HFFc6 (cell line): ENCODE measurements at regions not wholly inside any gene's neighbourhood (a gene's known extent, or its start where the extent isn't known, plus 50 kb on each side); places are given as distances from the start of the nearest gene placed in this dataset.

Experiments used
- DNase-seq: peaks from one replicate; pipeline ENCODE4 v3.0.0-alpha.2; 2018
- H3K27ac Mint-ChIP-seq: 2 replicates; pipeline ENCODE4 v1.8.0; 2020; ENCODE audit warnings: mild to moderate bottlenecking, mixed read lengths
- H3K27me3 Mint-ChIP-seq: 2 replicates; pipeline ENCODE4 v1.8.0; 2021; ENCODE audit warnings: mild to moderate bottlenecking, moderate library complexity, mixed read lengths; ENCODE audit not compliant: insufficient read depth
- H3K36me3 Mint-ChIP-seq: 2 replicates; pipeline ENCODE4 v1.8.0; 2021; ENCODE audit warnings: low read depth, mixed read lengths
- H3K4me1 Mint-ChIP-seq: 2 replicates; pipeline ENCODE4 v1.8.0; 2020; ENCODE audit warnings: low read depth, mixed read lengths
- H3K4me3 Mint-ChIP-seq: 2 replicates; pipeline ENCODE4 v1.8.0; 2020; ENCODE audit warnings: mild to moderate bottlenecking, moderate library complexity, mixed read lengths
- H3K9me3 Mint-ChIP-seq: 2 replicates; pipeline ENCODE4 v1.8.0; 2020; ENCODE audit warnings: mild to moderate bottlenecking, mixed read lengths
- CTCF ChIP-seq: fragments of 200-600 bp; sonication (generic); IDR thresholded peaks from 2 replicates; pipeline ENCODE4 v1.5.0; 2021; ENCODE audit warnings: antibody characterized with exemption, mild to moderate bottlenecking

- no peaks in the 10 kb centered on the region for H3K27me3 Mint-ChIP-seq
- no peak for TF ChIP-seq CTCF
- no peaks in the 10 kb centered on the region for H3K36me3 Mint-ChIP-seq
- H3K27ac Mint-ChIP-seq, result no peak overlapping the region
- no peak overlapping the region for H3K4me3 Mint-ChIP-seq
- H3K9me3 Mint-ChIP-seq, result no peaks in the 10 kb centered on the region
- peaks cover 20% of the 10 kb centered on the region for H3K4me1 Mint-ChIP-seq
- DNase-seq, result no peak
Observed at GRCh38 chr3:23644099-23644498, 161.7 kb upstream of the UBE2E1 start.

GRCh38 chr3:23644676-23645075, 161.1 kb upstream of the UBE2E1 start:
- Mint-ChIP-seq H3K27me3 (no peaks in the 10 kb centered on the region), H3K4me3 (no peak overlapping the region), H3K27ac (no peak overlapping the region), H3K4me1 (peaks cover 26% of the 10 kb centered on the region), H3K9me3 (no peaks in the 10 kb centered on the region), H3K36me3 (no peaks in the 10 kb centered on the region)
- no peak for TF ChIP-seq CTCF
- DNase-seq, result no peak

- no peak for DNase-seq
- H3K27me3 Mint-ChIP-seq, result no peaks in the 10 kb centered on the region
- no peak overlapping the region for H3K4me3 Mint-ChIP-seq
- H3K27ac Mint-ChIP-seq, result no peak overlapping the region
- peaks cover 31% of the 10 kb centered on the region for H3K4me1 Mint-ChIP-seq
- H3K9me3 Mint-ChIP-seq, result no peaks in the 10 kb centered on the region
- no peaks in the 10 kb centered on the region for H3K36me3 Mint-ChIP-seq
- no peak for TF ChIP-seq CTCF
Observed at GRCh38 chr3:23645533-23646183, 160.1 kb upstream of the UBE2E1 start.

DNA sequence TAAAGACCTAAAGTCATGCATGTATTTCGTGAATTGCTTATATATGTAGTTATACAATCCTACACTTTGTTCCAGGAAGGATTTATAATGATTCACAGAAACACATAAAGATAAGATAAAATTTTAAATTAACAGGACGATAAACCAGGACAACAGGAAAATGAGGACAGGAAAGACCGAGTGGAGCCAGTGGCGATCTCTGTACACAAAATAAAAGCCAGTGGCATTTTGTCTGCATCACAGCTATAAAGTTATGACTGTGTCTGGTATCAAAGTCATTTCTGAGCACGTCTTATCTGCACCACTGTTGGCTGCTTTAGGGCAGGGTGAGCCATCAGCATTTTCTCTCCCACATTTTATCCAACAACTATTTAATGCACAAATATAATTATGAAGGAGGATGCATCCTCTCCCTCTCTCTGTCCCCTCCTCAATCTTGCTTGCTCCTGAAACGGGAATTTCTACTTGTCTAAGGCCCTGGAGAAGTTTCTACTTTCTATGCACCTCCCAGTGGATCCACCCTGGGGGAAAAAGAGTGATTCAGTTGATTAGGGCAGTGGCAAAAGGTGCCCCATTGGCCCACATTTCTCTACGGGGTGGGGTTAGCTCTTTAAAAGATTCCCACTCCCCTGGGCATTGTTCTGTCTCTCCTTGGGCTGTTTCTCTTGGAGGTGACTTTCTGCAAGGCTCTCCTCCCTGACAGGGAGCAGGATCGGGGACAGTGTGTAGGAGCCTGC, 159.4 kb upstream of the UBE2E1 start:
- no peak overlapping the region for H3K4me3 Mint-ChIP-seq
- DNase-seq, result no peak
- H3K27me3 Mint-ChIP-seq, result no peaks in the 10 kb centered on the region
- H3K27ac Mint-ChIP-seq, result no peak overlapping the region
- no peaks in the 10 kb centered on the region for H3K9me3 Mint-ChIP-seq
- peaks cover 36% of the 10 kb centered on the region for H3K4me1 Mint-ChIP-seq
- H3K36me3 Mint-ChIP-seq, result no peaks in the 10 kb centered on the region
- no peak for TF ChIP-seq CTCF

DNA sequence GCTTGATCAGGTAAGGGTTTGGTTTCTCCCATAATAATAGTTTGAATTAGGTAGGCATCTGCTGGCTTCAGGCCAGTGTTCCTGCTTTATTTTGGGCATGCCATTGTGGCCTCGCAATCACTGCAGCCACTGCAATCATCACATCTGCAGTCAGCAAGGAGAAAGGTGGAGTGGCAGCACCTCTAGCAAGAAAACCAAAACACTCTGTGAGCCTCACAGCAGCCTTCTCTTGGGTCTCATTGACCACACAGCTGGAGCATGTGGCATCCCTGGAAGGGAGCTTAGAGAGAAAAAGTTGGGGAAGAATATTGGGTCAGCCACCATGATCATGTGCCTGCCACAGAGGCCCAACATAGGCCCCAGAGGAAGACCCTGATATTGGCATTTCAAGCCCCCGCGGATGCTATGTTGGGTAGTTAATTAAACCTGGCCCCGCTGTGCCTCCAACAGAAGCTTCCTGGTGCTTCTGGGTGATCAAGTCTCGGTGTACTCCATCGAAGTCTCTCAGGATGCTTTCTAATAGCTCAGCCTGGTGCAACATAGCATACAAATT, 158.0 kb upstream of the UBE2E1 start:
- TF ChIP-seq CTCF, result no peak
- H3K4me1 Mint-ChIP-seq, result peaks cover 42% of the 10 kb centered on the region
- no peak for DNase-seq
- H3K36me3 Mint-ChIP-seq, result no peaks in the 10 kb centered on the region
- no peaks in the 10 kb centered on the region for H3K9me3 Mint-ChIP-seq
- H3K4me3 Mint-ChIP-seq, result no peak overlapping the region
- H3K27ac Mint-ChIP-seq, result no peak overlapping the region
- no peaks in the 10 kb centered on the region for H3K27me3 Mint-ChIP-seq
